Lower lobe of right lung (tissue), 2 donors: ENCODE measurements at regions not wholly inside any gene's neighbourhood (a gene's known extent, or its start where the extent isn't known, plus 50 kb on each side); places are given as distances from the start of the nearest gene placed in this dataset.

ENCODE experiments used
- ATAC-seq, 2 donors: fragments of 200-7000 bp; cut with Tn5 transposase; one replicate each; pipeline ENCODE4 v1.9.1; 2020 to 2022; ENCODE audit warnings: mild to moderate bottlenecking in 2 of 2, moderate library complexity in 2 of 2
- DNase-seq: peaks from one replicate; pipeline ENCODE4 v3.0.0-alpha.2; 2020
- H3K27ac ChIP-seq: fragments of 200-600 bp; one replicate; pipeline ENCODE4 v1.8.0; 2022
- H3K27me3 ChIP-seq: fragments of 200-600 bp; one replicate; pipeline ENCODE4 v1.8.0; 2022; ENCODE audit warnings: low read depth
- H3K36me3 ChIP-seq: fragments of 200-600 bp; one replicate; pipeline ENCODE4 v1.8.0; 2022; ENCODE audit warnings: mild to moderate bottlenecking
- H3K4me1 ChIP-seq: fragments of 200-600 bp; one replicate; pipeline ENCODE4 v1.8.0; 2022
- H3K4me3 ChIP-seq: fragments of 200-600 bp; one replicate; pipeline ENCODE4 v1.8.0; 2022; ENCODE audit warnings: mild to moderate bottlenecking
- H3K9me3 ChIP-seq: fragments of 200-600 bp; one replicate; pipeline ENCODE4 v1.8.0; 2022
- intact Hi-C: fragments of 100-400 bp; cut with DNase I; formaldehyde crosslinking; loops from one replicate; pipeline ENCODE4 v1.11.0; 2022
- TF ChIP-seq, protein P1 (sequence below): fragments of 200-600 bp; IDR thresholded peaks from one replicate; pipeline ENCODE4 v1.8.0; 2022; ENCODE audit warnings: antibody characterized with exemption, mild to moderate bottlenecking
- donor health status: DM: no; HTN: yes; CAD: no; lungs with severe emphysema.

DNA sequence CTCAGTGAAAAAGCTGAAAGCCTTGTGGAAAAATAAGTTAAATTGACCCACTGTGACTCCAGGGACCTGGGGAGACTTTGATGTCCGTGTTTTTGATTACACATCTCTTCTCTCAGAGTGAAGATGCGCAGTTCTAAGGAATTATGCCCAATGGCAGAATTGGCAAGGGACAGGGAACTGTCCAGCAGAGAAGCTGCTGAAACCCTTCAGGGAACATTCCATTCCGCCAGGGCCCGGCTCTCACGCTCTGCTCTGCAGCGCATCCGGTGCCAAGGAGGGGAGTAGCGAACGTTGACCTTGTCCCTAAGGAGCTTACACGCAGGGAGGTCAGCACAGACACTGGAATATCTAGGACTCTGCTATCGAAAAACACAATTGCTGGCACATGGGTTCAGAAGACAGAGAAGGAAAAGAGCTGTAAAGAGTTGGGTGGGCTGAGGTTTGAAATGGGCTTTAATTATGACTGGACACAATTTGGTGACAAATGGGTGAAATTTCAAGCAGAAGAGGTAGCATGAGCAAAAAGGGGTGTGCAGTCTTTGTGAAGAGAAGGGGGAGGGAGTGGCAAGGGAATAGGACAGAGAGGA is 64.5 kb upstream of the B3GAT1 start:
- no peak for DNase-seq
- no peak for ATAC-seq

DNA sequence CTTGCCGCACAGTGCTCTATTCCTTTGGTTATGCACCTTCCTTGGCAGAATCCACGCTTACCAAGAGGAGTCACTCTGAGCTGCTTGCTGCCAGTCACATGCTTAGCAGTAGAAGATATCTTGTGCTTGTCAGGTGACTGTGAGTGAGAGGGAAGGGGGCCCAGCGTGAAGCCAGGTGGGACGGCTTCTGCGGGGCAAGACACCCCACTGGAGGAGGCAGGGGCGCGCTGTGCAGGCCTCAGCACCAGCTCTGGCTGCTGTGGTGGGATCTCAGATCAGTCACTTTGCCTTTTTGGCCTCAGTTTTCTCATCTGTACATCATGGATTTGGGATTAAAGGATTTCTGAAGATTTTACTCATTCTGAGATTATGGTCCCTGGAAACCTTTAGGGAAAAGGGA is 63.9 kb upstream of the B3GAT1 start:
- intact Hi-C loops, result no loop called here
- H3K4me3 ChIP-seq, result no peak overlapping the region
- TF ChIP-seq, protein P1, sequence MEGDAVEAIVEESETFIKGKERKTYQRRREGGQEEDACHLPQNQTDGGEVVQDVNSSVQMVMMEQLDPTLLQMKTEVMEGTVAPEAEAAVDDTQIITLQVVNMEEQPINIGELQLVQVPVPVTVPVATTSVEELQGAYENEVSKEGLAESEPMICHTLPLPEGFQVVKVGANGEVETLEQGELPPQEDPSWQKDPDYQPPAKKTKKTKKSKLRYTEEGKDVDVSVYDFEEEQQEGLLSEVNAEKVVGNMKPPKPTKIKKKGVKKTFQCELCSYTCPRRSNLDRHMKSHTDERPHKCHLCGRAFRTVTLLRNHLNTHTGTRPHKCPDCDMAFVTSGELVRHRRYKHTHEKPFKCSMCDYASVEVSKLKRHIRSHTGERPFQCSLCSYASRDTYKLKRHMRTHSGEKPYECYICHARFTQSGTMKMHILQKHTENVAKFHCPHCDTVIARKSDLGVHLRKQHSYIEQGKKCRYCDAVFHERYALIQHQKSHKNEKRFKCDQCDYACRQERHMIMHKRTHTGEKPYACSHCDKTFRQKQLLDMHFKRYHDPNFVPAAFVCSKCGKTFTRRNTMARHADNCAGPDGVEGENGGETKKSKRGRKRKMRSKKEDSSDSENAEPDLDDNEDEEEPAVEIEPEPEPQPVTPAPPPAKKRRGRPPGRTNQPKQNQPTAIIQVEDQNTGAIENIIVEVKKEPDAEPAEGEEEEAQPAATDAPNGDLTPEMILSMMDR, result no peak
- H3K9me3 ChIP-seq, result no peaks in the 10 kb centered on the region
- DNase-seq (no peak), ATAC-seq (no peak)
- peaks cover 43% of the 10 kb centered on the region for H3K27me3 ChIP-seq
- no peak overlapping the region for H3K27ac ChIP-seq
- no peaks in the 10 kb centered on the region for H3K4me1 ChIP-seq
- no peaks in the 10 kb centered on the region for H3K36me3 ChIP-seq

More for the DNA sequence above, 64.5 kb upstream of the B3GAT1 start:
- H3K4me1 ChIP-seq, result no peaks in the 10 kb centered on the region
- H3K27ac ChIP-seq, result no peak overlapping the region
- intact Hi-C loops, result no loop called here
- peaks cover 37% of the 10 kb centered on the region for H3K27me3 ChIP-seq
- TF ChIP-seq, protein P1, result no peak
- H3K36me3 ChIP-seq, result no peaks in the 10 kb centered on the region
- H3K4me3 ChIP-seq, result no peak overlapping the region
- no peaks in the 10 kb centered on the region for H3K9me3 ChIP-seq

DNA sequence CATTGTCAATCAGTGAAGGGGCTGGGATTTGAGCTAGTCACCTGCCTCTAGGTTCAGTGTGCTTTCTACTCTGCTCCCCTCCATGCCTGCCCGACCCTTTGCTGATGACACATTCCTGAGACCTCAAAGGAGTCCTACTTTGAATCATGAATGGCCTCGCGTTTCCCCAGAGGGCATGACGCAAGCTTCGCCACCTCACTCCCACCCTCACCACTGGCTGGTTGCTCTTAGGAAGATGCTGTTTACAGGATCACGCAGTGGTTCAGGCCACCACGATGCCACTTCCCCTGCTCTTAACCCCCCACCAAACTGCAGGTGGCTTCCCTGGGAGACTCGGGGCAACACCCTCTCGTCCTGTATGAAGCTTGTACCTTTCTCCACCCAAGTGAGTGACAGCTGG is 62.9 kb upstream of the B3GAT1 start:
- H3K27me3 ChIP-seq, result peaks cover 43% of the 10 kb centered on the region
- H3K4me3 ChIP-seq, result no peak overlapping the region
- TF ChIP-seq, protein P1, result no peak
- intact Hi-C loops, result no loop called here
- H3K36me3 ChIP-seq, result no peaks in the 10 kb centered on the region
- no peak for DNase-seq
- H3K4me1 ChIP-seq, result no peaks in the 10 kb centered on the region
- H3K9me3 ChIP-seq, result no peaks in the 10 kb centered on the region
- ATAC-seq, result no peak
- no peak overlapping the region for H3K27ac ChIP-seq

DNA sequence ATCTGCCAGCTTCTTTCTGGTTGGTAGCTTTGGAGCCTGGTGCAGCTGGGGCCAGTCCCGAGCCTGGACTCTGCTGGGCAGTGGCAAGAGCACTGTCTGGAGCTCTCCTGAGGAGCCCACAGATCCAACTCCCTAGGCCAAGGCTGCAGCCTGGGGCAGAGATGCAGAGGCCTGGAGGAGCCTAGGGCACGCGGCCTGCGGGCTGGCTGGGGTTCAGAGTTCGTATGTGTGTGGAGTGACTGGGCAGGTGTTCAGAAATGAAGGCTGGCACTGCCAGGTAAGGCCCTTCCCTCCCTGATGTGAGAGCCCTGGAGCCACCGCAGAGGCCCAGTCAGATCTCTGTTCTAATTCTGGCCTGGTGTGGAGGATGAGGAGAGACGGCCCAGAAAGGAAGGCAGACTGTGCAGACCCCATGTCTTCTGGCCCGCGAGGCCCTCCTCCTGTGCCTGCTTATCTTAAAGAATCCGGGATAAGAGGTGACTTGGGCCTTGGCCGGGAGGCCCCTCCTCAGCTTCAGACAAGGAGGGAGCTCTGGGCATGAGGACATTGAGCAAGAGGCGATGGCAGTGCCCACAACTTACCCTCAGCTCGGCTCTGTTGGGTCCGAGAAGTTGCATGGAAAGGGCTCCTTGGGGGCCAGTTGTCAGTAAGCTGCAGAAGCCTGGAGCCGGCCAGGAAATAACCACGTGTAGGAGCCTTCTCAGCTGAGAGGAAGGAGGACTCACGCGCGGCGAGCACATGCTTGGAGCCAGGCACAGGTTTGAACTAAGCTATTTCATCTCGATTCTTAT is 62.2 kb upstream of the B3GAT1 start:
- DNase-seq, result no peak
- peaks cover 38% of the 10 kb centered on the region for H3K27me3 ChIP-seq
- TF ChIP-seq, protein P1, result no peak

DNA sequence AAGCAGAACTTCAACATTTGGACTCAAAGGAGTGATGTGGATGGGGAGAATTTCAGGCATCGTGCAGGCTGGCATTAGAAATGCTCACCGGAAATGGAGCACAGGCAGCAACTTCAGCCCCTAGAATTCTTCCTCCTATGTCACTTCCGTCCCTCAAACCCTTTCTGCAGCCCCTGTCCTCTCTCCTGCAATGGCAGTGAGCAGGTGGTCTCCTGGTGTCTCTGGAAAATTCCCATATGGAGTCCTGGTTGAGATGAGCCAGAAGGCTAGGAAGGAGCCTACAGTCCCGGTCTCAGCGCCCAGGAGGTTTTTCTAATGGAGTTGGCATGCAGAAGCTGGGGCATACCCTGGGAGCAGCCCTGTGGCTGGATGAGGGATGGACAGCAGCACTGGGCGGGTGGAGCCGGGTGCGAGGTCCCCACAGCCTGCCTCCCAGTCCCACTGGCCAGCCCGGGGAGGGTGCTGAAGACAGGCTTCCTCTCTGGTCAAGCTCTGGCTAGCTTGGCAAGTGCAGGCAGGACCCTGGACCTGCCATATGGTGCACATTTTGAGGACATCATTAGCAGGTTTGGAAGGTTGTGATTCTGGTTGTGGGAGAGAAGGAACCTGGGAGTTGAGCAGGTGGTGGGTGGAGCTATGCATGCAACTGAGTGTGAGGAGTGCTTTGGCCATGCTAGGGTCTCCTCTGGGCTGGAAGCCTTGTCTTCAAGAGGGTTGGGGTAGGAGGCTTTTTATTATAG is 59.8 kb upstream of the B3GAT1 start:
- H3K9me3 ChIP-seq, result no peaks in the 10 kb centered on the region
- intact Hi-C loops, result no loop called here

More for the DNA sequence above, 62.2 kb upstream of the B3GAT1 start:
- no peak overlapping the region for H3K27ac ChIP-seq
- no peaks in the 10 kb centered on the region for H3K4me1 ChIP-seq
- H3K4me3 ChIP-seq, result no peak overlapping the region
- intact Hi-C loops, result no loop called here
- no peaks in the 10 kb centered on the region for H3K36me3 ChIP-seq
- no peaks in the 10 kb centered on the region for H3K9me3 ChIP-seq
- ATAC-seq, result no peak

More for the DNA sequence above, 59.8 kb upstream of the B3GAT1 start:
- TF ChIP-seq, protein P1, result no peak
- Histone ChIP-seq H3K36me3 (no peaks in the 10 kb centered on the region), H3K4me1 (no peaks in the 10 kb centered on the region), H3K4me3 (no peak overlapping the region), H3K27ac (no peak overlapping the region), H3K27me3 (peaks cover 38% of the 10 kb centered on the region)
- no peak for DNase-seq
- ATAC-seq, result no peak
